ENCODE measurements at regions not wholly inside any gene's neighbourhood (a gene's known extent, or its start where the extent isn't known, plus 50 kb on each side); places are given as distances from the start of the nearest gene placed in this dataset.

DNA sequence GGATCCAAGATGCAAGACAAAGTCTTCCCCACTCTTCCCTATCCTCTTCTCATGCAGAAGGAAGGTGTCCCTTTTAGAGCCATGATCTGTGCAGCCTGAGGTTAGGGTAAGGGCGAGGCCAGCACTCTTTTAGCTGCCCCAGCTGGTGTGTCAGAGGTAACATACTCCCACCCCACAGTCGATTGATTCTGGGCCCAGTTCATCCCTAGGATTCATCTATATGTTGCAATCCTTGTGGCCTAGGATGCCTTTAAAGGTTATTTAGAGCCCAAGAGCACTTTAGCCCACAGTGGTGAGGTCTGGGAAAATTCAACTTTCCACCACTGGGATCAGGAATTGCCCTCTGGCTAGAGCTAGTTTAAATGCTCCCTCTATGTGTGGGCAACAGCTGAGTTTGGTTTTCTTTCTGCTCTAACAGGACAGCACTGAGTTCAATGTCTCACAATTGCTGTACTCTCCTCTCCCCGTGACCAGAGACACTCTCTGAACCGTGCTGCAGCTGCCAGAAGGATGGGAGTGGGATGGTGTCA lies 201.3 kb upstream of the SERP2 start:
- TF ChIP-seq, protein P1, sequence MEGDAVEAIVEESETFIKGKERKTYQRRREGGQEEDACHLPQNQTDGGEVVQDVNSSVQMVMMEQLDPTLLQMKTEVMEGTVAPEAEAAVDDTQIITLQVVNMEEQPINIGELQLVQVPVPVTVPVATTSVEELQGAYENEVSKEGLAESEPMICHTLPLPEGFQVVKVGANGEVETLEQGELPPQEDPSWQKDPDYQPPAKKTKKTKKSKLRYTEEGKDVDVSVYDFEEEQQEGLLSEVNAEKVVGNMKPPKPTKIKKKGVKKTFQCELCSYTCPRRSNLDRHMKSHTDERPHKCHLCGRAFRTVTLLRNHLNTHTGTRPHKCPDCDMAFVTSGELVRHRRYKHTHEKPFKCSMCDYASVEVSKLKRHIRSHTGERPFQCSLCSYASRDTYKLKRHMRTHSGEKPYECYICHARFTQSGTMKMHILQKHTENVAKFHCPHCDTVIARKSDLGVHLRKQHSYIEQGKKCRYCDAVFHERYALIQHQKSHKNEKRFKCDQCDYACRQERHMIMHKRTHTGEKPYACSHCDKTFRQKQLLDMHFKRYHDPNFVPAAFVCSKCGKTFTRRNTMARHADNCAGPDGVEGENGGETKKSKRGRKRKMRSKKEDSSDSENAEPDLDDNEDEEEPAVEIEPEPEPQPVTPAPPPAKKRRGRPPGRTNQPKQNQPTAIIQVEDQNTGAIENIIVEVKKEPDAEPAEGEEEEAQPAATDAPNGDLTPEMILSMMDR (IDR thresholded peaks at IDR 0.05; ENCODE audit: insufficient read depth, low read length, severe bottlenecking) = no peak
- no peaks in the 10 kb centered on the region for H3K36me3 ChIP-seq (ENCODE audit: control insufficient read depth, insufficient read depth, low read length)
- H3K27me3 ChIP-seq (ENCODE audit: control insufficient read depth, insufficient read depth, low read length) = no peaks in the 10 kb centered on the region
- H3K4me3 ChIP-seq (ENCODE audit: low read depth, low read length) = no peak overlapping the region
- FAIRE-seq = peak; percentile 88
- no peak for DNase-seq (ENCODE audit: low read depth)

DNA sequence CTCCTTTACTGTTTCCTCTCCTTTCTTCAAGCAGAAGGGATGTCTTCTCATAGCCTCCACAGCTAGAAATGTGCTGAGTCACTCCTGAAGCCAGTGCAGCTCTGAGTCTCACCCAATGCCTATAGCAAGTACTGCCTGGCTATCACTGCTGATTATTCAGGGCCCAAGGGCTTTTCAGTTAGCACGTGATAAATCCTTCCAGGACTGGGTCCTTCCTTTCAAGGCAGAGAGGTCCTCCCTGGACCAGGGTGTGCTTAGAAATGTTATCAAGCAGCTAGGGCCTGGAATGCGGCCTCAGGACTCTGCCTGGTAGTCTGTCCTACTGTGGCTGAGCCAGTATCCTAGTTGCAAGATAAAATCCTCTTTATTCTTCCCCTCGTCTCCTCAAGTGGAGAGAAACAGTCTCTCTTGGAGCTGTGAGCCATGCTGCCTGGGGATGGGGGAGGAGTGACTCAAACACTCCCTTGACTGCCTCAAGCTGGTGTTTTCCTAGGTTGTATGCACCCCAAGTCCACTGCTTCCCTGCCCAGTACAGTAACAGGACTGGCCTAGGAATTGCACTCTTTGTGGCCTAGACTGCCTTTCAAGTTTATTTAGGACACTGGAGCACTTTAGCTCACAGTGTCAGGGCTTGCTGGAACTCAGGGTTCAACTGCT lies 198.7 kb upstream of the SERP2 start:
- Histone ChIP-seq H3K27me3 (ENCODE audit: control insufficient read depth, insufficient read depth, low read length) (no peaks in the 10 kb centered on the region), H3K36me3 (ENCODE audit: control insufficient read depth, insufficient read depth, low read length) (no peaks in the 10 kb centered on the region), H3K4me3 (ENCODE audit: low read depth, low read length) (no peak overlapping the region)
- TF ChIP-seq, protein P1 (IDR thresholded peaks at IDR 0.05; ENCODE audit: insufficient read depth, low read length, severe bottlenecking) = no peak
- DNase-seq (ENCODE audit: low read depth) = peak; percentile 67
- FAIRE-seq = no peak

DNA sequence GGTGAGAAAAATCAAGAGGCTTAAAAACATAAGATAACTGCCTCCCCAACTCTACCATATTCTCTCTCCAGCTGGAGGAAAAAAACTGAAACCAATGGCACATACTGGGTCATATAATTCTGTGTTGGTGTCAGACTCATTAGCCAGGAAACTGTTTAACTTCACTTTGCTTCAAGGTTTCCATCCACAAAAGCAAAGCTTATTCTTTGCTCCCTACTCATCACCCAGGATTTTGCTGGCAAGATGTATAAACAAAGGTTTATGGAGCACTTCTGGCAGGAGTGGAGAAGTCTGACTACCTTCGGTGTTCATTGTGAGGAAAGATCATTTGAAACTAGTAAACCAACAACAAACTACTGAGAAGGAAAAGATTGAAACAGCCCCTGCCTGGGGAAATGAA lies 197.5 kb upstream of the SERP2 start:
- H3K36me3 ChIP-seq (ENCODE audit: control insufficient read depth, insufficient read depth, low read length) = no peaks in the 10 kb centered on the region
- no peaks in the 10 kb centered on the region for H3K27me3 ChIP-seq (ENCODE audit: control insufficient read depth, insufficient read depth, low read length)
- DNase-seq (ENCODE audit: low read depth) (no peak), FAIRE-seq (no peak)
- TF ChIP-seq, protein P1 (IDR thresholded peaks at IDR 0.05; ENCODE audit: insufficient read depth, low read length, severe bottlenecking) = no peak
- no peak overlapping the region for H3K4me3 ChIP-seq (ENCODE audit: low read depth, low read length)

DNA sequence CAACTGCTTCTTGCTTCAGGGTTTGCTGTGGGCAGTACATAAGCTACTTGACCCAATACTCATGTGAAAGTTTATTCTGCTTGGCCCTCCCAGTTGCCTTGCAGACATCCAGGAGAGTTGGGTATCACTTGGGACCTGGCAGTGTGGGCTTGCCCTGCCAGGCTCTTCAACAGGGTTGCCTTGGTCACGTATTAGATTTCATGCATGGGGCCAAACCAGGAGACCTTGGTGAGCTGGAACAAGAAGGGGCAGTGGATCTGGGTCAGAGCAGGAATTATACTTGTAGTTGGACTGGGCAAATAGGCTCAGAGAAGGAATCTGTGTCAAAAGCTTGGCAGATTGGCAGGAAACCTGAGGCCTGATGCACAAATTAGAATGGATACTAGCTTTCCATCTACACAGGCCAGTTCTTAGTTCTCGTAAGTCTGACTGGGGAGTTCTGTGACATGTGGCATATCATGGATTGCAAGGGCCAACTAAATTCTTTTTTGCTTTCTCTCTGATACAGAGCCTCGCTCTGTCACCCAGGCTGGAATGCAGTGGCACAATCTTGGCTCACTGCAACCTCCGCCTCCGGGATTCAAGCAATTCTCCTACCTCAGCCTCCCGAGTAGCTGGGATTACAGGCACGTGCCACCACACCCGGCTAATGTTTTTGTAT lies 192.6 kb upstream of the SERP2 start:
- no peak overlapping the region for H3K4me3 ChIP-seq (ENCODE audit: low read depth, low read length)
- TF ChIP-seq, protein P1 (IDR thresholded peaks at IDR 0.05; ENCODE audit: insufficient read depth, low read length, severe bottlenecking) = no peak
- no peaks in the 10 kb centered on the region for H3K36me3 ChIP-seq (ENCODE audit: control insufficient read depth, insufficient read depth, low read length)
- no peaks in the 10 kb centered on the region for H3K27me3 ChIP-seq (ENCODE audit: control insufficient read depth, insufficient read depth, low read length)
- DNase-seq (ENCODE audit: low read depth) (no peak), FAIRE-seq (no peak)

DNA sequence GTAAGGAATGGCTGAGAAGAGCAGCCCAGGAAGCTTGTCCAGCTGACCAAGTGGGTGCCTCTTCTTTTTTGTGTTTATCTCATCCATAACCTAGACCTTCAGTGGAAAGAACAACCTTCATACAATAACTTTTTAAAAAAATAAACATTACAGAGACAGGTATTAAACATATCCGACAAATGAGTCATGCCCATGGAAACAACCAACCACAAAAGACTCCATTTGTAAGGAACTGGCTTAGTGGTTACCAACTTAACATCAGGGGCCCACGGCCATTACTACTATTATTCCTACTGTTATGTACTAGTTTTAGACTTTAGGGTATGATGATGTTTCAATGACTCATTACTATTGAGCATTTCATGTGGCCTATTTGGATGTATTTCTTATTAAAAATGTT lies 191.7 kb upstream of the SERP2 start:
- Histone ChIP-seq H3K4me3 (ENCODE audit: low read depth, low read length) (no peak overlapping the region), H3K27me3 (ENCODE audit: control insufficient read depth, insufficient read depth, low read length) (no peaks in the 10 kb centered on the region), H3K36me3 (ENCODE audit: control insufficient read depth, insufficient read depth, low read length) (no peaks in the 10 kb centered on the region)
- DNase-seq (ENCODE audit: low read depth) = peak; percentile 80
- no peak for FAIRE-seq
- TF ChIP-seq, protein P1 (IDR thresholded peaks at IDR 0.05; ENCODE audit: insufficient read depth, low read length, severe bottlenecking) = no peak

Data from bronchial epithelial cell (primary cell).